ENCODE measurements at regions not wholly inside any gene's neighbourhood (a gene's known extent, or its start where the extent isn't known, plus 50 kb on each side); places are given as distances from the start of the nearest gene placed in this dataset.

- TF ChIP-seq POLR2AphosphoS5 (IDR thresholded peaks at IDR 0.05; ENCODE audit: borderline replicate concordance, low read depth, low read length) = no peak
- no peak for TF ChIP-seq EZH2 (IDR thresholded peaks at IDR 0.05)
- TF ChIP-seq FOXP2 (optimal IDR thresholded peaks at IDR 0.05; ENCODE audit: control extremely low read depth, extremely low read length, insufficient read depth) = no peak
Observed at GRCh38 chr10:78410046-78410965, 376.6 kb downstream of the RPS24 start.

Measured in SK-N-MC (cell line).